ENCODE measurements at regions not wholly inside any gene's neighbourhood (a gene's known extent, or its start where the extent isn't known, plus 50 kb on each side); places are given as distances from the start of the nearest gene placed in this dataset.

GRCh38 chr2:191515551-191515950 is 162.4 kb upstream of the NABP1 start:
- peak; percentile 43 for DNase-seq

- no peak for DNase-seq
These were observed 161.7 kb upstream of the NABP1 start for GRCh38 chr2:191516260-191516659.

DNA sequence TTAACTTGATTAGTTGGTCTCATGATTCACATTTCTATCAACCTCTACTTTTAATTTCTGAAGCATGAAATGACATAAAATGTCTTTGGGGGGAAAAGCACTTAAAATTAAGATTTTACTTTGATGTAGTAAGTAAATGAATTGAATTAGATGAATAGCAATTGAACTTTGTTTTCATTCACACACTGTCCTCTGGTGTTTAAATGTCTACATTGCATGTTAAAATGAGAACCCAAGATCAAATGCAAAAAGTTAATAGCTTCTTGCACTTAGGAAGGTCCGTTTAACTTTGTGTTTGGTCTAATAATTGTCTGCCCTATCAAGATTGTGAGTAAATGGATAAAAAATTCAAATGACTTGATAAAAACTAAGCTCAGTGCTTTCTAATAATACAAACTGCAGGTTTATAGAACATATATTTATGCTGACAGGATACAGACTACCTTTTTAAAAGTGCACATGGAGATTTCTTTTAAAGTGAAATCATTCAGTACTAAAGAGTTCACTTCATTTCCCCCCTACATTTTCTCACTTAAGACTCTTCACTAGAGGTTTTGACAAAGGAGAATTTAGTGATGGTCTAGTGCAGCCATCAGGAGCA is 156.2 kb upstream of the NABP1 start:
- peak; percentile 85 for DNase-seq

GRCh38 chr2:191522478-191523120 is 155.3 kb upstream of the NABP1 start:
- no peak for DNase-seq

DNA sequence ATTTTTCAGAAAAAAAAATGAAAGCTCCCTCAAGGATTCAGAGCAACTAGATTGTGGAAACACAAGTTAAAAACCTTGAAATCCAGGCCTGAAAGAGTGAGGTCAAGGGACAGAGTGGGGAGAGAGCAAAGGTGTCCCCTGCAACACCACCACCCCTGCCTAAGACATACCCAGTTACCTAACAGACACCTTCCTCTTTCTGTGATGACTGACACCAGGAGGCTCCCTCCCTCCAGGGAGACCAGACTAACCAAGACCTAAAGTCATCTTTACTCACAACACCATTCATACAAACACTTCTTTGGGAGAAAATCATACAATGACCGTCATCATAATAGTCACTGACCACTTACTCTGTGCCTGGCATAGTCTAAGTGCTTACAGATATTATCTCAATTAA is 151.8 kb upstream of the NABP1 start:
- no peak for DNase-seq

- no peak for DNase-seq
These were observed 151.4 kb upstream of the NABP1 start for GRCh38 chr2:191526536-191526935.

GRCh38 chr2:191526953-191527556 is 150.9 kb upstream of the NABP1 start:
- DNase-seq: no peak

DNA sequence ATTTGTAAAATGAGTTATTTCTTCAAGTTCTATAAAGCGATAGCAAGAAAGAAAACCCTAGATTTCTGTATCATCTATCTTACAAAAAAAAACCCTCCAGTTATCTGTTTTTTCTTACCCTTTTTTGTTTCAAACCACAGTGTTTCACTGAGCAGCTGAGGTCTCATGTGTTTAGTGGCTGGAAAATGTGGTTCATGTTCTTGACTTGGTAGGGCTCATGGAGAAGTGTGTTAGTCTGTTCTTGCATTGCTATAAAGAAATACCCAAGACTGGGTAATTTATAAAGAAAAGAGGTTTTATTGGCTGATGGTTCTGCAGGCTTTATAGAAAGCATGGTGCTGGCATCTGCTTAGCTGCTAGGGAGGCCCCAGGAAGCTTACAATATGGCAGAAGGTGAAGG is 147.3 kb upstream of the NABP1 start:
- no peak for DNase-seq

- DNase-seq: no peak
These were observed 144.2 kb upstream of the NABP1 start for GRCh38 chr2:191533693-191534180.

- no peak for DNase-seq
These were observed 140.0 kb upstream of the NABP1 start for GRCh38 chr2:191537921-191538320.

- peak; percentile 55 for DNase-seq
These were observed 139.5 kb upstream of the NABP1 start for GRCh38 chr2:191538334-191538903.

GRCh38 chr2:191539068-191539467 is 138.9 kb upstream of the NABP1 start:
- peak; percentile 73 for DNase-seq

DNA sequence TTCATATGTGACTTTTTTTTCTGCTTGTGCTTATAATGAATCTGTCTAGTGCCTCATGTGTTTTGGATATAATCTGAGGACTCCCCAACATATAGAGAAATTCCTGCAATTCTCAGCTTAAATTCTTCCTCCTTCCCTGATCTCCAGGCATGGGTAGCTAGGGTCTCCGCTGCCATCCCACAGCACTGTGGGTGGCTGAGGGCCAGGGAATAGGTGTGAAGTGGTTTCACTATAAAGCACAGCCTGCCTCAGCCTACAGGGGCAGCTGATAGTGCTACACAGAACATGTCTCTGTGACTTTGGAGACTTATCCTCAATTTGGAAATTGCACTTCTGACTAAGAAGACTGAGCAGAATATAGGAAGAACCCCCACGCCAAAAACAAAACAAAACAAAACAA is 137.3 kb upstream of the NABP1 start:
- DNase-seq: no peak

DNA sequence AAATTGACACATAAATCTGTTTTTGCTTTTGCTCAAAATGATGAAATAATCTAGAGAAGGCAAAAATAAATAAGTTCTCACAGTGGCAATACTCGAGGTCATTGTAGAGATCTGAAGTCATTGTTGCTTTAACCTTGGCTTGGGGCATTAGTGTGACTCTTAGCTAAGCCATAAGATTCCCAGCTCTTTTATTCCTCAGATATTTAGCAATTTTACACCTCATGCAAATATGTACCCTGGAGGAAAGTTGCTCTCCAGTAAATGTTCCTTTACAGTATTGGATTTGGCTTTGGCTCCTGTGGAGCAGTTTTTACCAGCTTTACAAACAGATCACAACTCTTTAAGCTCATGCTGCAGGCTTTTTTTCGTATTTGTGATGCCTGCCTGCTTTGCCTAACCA is 134.2 kb upstream of the NABP1 start:
- DNase-seq: no peak

GRCh38 chr2:191544461-191545062 is 133.4 kb upstream of the NABP1 start:
- DNase-seq: no peak

- no peak for DNase-seq
These were observed 132.6 kb upstream of the NABP1 start for GRCh38 chr2:191545361-191545760.

DNA sequence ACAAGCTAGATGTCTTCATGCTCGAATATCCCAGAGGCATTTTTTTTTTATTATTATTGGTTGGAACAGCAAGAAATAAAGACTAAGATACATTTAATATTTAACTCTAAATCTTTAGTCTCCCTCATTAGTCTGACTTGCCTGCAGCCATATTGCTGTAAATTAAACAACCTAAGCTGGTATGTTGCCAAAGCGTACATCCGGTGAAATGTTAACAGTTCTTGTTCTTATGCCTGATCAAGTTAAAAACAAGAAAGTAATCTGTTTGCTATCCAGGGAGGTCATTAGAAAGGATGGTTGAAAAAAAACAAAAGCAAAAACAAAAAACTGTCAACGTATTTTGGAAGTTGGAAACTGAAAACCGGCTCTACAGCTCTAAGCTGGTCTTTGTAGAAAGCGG is 125.9 kb upstream of the NABP1 start:
- no peak for DNase-seq

DNA sequence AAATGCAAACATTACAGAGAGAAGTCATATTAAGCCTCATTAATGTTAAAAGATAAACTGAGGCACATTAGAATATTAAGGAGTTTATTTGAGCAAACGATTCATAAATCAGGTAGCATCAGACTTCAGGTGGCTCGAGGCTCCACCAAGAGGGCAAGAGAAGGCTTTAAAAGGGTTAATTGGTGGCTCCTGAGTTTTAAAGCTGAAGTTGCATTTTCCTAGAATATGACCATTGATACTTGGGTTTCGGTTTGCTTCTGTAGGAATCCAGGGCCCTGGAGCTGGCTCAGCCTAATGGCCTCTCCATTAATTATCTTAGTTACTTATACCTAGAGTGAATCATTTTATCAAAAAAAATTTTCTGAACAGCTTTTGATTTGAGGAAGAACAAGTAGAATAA is 123.7 kb upstream of the NABP1 start:
- no peak for DNase-seq

DNA sequence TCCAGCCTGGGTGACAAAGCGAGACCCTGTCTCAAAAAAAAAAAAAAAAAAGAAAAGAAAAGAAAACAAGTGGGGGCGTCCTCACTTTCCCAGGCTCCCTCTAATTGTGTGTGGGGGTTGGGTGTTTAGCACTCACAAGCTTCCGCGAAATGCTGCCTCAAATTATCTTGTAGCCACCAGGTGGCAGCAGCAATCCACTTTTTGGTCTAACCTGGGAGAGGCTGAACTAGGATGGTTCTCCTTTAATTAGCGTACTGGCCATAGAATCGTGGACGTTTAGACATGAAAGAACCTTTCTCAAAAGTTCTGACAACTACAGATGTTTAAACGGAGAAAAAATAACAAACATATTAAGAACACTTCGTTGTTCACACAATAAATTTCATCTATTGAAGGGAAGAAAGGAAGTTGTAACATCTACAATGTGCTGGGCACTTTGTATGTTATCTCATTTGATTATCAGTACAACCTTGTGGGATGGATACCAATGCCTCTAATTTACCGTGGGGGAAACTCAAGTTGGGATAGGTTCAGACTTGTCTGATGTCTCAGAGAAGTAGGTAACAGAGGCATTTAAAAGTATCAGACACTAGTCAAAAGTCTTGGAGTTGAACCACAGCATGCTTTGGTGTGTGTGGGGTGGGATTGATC is 122.7 kb upstream of the NABP1 start:
- DNase-seq: peak; percentile 97

DNA sequence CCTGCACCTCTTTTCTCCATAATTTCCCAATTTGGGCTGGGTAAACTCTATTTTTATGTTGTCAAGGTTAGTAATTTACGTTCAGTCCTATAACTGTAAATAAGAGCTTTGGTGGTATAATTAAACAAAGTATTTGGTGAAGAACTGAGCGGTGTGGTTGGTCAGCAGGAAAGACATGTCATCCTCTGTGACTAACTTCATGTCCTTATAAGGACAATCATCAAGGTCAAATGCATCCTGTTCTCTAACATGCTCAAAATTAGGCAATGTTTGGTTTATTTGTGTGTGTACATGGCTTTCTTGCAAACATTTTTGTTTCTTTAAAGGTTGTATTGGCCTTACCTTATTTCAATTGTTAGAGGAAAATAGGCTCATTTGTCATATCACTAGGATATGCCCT is 121.5 kb upstream of the NABP1 start:
- no peak for DNase-seq

GRCh38 chr2:191557841-191558240 is 120.1 kb upstream of the NABP1 start:
- no peak for DNase-seq

- no peak for DNase-seq
These were observed 118.4 kb upstream of the NABP1 start for GRCh38 chr2:191559569-191559968.

DNA sequence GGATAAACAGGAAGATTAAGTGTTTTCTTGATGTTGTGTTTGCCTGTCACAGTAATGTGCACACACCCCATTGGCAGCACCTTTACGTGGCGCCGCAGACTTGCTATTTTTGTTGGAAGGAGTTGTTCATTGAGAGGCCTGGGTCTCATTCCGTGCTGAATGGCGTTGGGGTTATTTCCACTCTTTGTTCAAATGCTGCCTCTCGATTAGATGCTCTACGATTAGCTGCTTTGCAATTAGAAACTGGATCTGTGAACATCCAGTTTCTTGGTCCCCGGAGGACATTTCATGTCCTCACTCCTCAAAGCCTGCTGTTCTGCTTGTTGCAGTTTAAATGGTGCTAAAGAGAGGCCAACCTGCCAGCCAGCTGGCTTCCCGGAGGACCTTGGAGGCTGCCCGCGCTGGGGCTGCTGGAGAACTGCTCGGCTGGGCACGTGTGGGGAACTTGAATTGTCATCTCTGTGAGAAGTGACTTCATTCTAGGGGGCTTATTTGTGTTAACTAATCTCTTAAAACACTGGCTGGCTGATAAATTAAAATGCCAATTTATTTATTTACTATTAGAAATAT is 117.4 kb upstream of the NABP1 start:
- DNase-seq: peak; percentile 79
